ENCODE measurements at regions not wholly inside any gene's neighbourhood (a gene's known extent, or its start where the extent isn't known, plus 50 kb on each side); places are given as distances from the start of the nearest gene placed in this dataset.

- H3K4me3 ChIP-seq (replicated peaks in 1 of 3), result no peak overlapping the region
- no peak overlapping the region for H3K27ac ChIP-seq
- intact Hi-C loops (cut with DNase I), result no loop called here
- TF ChIP-seq, protein P1, sequence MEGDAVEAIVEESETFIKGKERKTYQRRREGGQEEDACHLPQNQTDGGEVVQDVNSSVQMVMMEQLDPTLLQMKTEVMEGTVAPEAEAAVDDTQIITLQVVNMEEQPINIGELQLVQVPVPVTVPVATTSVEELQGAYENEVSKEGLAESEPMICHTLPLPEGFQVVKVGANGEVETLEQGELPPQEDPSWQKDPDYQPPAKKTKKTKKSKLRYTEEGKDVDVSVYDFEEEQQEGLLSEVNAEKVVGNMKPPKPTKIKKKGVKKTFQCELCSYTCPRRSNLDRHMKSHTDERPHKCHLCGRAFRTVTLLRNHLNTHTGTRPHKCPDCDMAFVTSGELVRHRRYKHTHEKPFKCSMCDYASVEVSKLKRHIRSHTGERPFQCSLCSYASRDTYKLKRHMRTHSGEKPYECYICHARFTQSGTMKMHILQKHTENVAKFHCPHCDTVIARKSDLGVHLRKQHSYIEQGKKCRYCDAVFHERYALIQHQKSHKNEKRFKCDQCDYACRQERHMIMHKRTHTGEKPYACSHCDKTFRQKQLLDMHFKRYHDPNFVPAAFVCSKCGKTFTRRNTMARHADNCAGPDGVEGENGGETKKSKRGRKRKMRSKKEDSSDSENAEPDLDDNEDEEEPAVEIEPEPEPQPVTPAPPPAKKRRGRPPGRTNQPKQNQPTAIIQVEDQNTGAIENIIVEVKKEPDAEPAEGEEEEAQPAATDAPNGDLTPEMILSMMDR (IDR thresholded peaks at IDR 0.05), result no peak
- TF ChIP-seq POLR2A (IDR thresholded peaks at IDR 0.05), result no peak
- no peaks in the 10 kb centered on the region for H3K9me3 ChIP-seq
- H3K36me3 ChIP-seq, result no peaks in the 10 kb centered on the region
- no peaks in the 10 kb centered on the region for H3K27me3 ChIP-seq
- no peaks in the 10 kb centered on the region for H3K4me1 ChIP-seq
- no peak for DNase-seq
Measured at GRCh38 chr20:24077145-24077544, 88.6 kb upstream of the GGTLC1 start.

GRCh38 chr20:24070679-24071078, 82.1 kb upstream of the GGTLC1 start:
- TF ChIP-seq POLR2A (IDR thresholded peaks at IDR 0.05), result no peak
- TF ChIP-seq, protein P1 (IDR thresholded peaks at IDR 0.05), result no peak
- WGBS, 2 donors, result 98% methylated on average over 2 of the region's 2 CpGs
- intact Hi-C loops (cut with DNase I), result no loop called here
- Histone ChIP-seq H3K4me1 (no peaks in the 10 kb centered on the region), H3K9me3 (no peaks in the 10 kb centered on the region), H3K4me3 (replicated peaks in 1 of 3) (no peak overlapping the region), H3K27me3 (no peaks in the 10 kb centered on the region), H3K36me3 (no peaks in the 10 kb centered on the region), H3K27ac (no peak overlapping the region)
- DNase-seq, result no peak

DNA sequence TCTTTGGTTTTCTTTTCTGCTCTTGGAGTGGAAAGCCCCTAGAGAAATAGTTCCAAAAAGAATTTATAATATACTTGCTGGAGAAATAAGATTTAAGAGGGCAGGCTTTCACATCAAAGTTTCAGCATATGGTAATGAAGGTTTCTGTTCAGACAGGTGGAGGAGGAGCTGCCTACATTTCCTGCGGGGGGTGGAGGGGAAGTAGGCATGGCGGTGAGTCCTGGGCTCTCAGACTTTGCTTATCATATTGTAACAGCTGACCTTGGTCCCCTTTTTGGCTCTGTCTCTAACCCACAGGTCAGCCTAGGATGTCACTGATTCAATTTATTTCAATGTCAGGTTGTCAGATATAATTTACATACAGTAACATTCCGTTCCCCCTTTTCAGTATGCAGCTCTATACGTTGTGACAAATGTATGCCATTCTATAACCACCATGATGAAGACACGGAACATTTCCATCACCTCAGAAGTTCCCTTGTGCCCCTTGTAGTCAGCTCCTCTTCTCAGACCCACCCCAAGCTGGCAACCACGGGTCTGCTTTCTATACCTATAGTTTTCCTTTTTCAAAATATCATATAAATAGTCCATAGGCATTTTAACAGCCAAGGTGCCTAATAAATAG, 77.6 kb upstream of the GGTLC1 start:
- Histone ChIP-seq H3K27ac (no peak overlapping the region), H3K36me3 (no peaks in the 10 kb centered on the region), H3K4me1 (peaks cover 4 to 12% of the 10 kb centered on the region in 2 donors), H3K9me3 (no peaks in the 10 kb centered on the region), H3K4me3 (replicated peaks in 1 of 3) (no peak overlapping the region), H3K27me3 (no peaks in the 10 kb centered on the region)
- WGBS, 2 donors, result 75 to 78% methylated on average over 6 of the region's 6 CpGs
- intact Hi-C loops (cut with DNase I), result no loop called here
- no peak for DNase-seq
- TF ChIP-seq POLR2A (IDR thresholded peaks at IDR 0.05), result no peak
- TF ChIP-seq, protein P1 (IDR thresholded peaks at IDR 0.05), result no peak

DNA sequence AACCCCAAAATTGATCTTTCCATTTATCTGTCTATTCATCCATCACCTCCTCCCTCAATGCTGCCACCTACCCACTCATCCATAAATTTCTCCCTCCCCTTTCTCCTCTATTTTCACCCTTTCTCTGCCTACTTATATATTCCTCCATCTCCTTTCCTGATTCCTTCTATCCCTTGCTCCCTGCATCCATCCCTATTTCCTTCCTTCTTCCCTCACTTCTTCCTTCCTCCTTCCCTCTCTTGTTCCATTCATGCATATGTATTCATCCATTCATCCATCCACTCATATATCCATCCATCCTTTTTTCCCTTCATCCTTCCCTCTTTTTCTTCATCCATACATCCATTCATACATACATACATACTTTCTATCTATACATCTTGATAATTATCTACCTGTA, 76.3 kb upstream of the GGTLC1 start:
- no peak overlapping the region for H3K4me3 ChIP-seq (replicated peaks in 1 of 3)
- no peak for DNase-seq
- no peaks in the 10 kb centered on the region for H3K36me3 ChIP-seq
- H3K27ac ChIP-seq, result no peak overlapping the region
- no peaks in the 10 kb centered on the region for H3K9me3 ChIP-seq
- peaks cover 11 to 19% of the 10 kb centered on the region in 2 donors for H3K4me1 ChIP-seq
- TF ChIP-seq POLR2A (IDR thresholded peaks at IDR 0.05), result no peak
- TF ChIP-seq, protein P1 (IDR thresholded peaks at IDR 0.05), result no peak
- H3K27me3 ChIP-seq, result no peaks in the 10 kb centered on the region
- intact Hi-C loops (cut with DNase I), result no loop called here

DNA sequence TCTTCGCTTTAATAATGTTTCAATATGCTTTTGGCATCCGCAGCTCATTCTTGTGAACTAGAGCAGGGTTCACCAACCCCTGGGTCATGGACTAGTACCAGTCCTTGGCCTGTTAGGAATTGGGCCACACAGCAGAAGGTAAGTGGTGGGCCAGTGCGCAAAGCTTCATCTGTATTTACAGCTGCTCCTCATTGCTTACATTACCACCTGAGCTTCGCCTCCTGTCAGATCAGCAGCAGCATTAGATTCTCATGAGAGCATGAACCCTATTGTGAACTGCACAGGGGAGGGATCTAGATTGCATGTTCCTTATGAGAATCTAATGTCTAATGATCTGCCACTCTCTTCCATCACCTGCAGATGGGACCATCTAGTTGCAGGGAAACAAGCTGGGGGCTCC, 75.5 kb upstream of the GGTLC1 start:
- Histone ChIP-seq H3K27ac (no peak overlapping the region), H3K4me1 (peaks cover 11 to 19% of the 10 kb centered on the region in 2 donors), H3K27me3 (no peaks in the 10 kb centered on the region), H3K4me3 (replicated peaks in 1 of 3) (no peak overlapping the region), H3K9me3 (no peaks in the 10 kb centered on the region), H3K36me3 (no peaks in the 10 kb centered on the region)
- TF ChIP-seq POLR2A (IDR thresholded peaks at IDR 0.05), result no peak
- TF ChIP-seq, protein P1 (IDR thresholded peaks at IDR 0.05), result no peak
- intact Hi-C loops (cut with DNase I), result no loop called here
- DNase-seq, result no peak
- 94 to 95% methylated on average over 4 of the region's 4 CpGs for WGBS, 2 donors

Data from thyroid gland (tissue), 4 donors.